PC-3 (cell line): ENCODE measurements at regions not wholly inside any gene's neighbourhood (a gene's known extent, or its start where the extent isn't known, plus 50 kb on each side); places are given as distances from the start of the nearest gene placed in this dataset.

Source experiments
- EZH2 ChIP-seq: fragments of 300-600 bp; sonication (generic); IDR thresholded peaks from one replicate; pipeline ENCODE4 v1.6.1; 2017; ENCODE audit warnings: antibody characterized with exemption, mild to moderate bottlenecking, low read length; ENCODE audit not compliant: unreplicated experiment
- TF ChIP-seq, protein P1 (sequence below): fragments of 300-600 bp; sonication (generic); conservative IDR thresholded peaks from 2 replicates; pipeline ENCODE4 v1.5.1; 2017; ENCODE audit warnings: antibody characterized with exemption, low read depth, mild to moderate bottlenecking, low read length

DNA sequence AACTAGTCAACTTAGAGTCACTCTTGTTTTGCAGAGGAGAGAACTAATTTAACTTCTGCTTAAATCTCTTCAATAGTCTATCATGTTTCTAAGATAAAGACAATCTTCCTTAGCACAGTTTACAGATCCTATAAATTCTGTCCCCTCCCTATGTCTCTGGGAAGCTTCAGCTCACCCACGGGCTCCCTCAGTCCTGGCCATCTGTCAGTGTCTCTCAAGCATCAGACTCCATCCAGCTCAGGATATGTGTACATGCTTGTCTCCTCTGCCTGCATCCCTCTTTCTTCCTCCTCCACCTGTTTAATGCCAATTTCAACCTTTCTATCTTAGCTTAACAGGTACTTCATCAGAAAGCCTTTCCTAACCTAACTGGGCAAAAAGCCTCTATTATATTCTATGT is 177.1 kb upstream of the PTER start:
- TF ChIP-seq, protein P1, sequence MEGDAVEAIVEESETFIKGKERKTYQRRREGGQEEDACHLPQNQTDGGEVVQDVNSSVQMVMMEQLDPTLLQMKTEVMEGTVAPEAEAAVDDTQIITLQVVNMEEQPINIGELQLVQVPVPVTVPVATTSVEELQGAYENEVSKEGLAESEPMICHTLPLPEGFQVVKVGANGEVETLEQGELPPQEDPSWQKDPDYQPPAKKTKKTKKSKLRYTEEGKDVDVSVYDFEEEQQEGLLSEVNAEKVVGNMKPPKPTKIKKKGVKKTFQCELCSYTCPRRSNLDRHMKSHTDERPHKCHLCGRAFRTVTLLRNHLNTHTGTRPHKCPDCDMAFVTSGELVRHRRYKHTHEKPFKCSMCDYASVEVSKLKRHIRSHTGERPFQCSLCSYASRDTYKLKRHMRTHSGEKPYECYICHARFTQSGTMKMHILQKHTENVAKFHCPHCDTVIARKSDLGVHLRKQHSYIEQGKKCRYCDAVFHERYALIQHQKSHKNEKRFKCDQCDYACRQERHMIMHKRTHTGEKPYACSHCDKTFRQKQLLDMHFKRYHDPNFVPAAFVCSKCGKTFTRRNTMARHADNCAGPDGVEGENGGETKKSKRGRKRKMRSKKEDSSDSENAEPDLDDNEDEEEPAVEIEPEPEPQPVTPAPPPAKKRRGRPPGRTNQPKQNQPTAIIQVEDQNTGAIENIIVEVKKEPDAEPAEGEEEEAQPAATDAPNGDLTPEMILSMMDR: no peak
- TF ChIP-seq EZH2: no peak
